IPS-15b (cell line): ENCODE measurements at regions not wholly inside any gene's neighbourhood (a gene's known extent, or its start where the extent isn't known, plus 50 kb on each side); places are given as distances from the start of the nearest gene placed in this dataset.

Experiments
- H3K27me3 ChIP-seq: one replicate; pipeline ENCODE4 v1.6.1; 2013; ENCODE audit warnings: low read length; ENCODE audit not compliant: control insufficient read depth, insufficient read depth
- H3K36me3 ChIP-seq: one replicate; pipeline ENCODE4 v1.6.1; 2013; ENCODE audit warnings: low read length; ENCODE audit not compliant: control insufficient read depth, insufficient read depth
- H3K4me1 ChIP-seq: one replicate; pipeline ENCODE4 v1.6.1; 2013; ENCODE audit warnings: mild to moderate bottlenecking, low read length; ENCODE audit not compliant: control insufficient read depth, insufficient read depth
- H3K4me3 ChIP-seq: one replicate; pipeline ENCODE4 v1.5.1; 2013; ENCODE audit warnings: low read depth, low read length
- H3K9ac ChIP-seq: one replicate; pipeline ENCODE4 v1.6.1; 2013; ENCODE audit warnings: low read depth, mild to moderate bottlenecking, low read length
- H3K9me3 ChIP-seq: one replicate; pipeline ENCODE4 v1.6.1; 2013; ENCODE audit warnings: mild to moderate bottlenecking, low read length; ENCODE audit not compliant: control insufficient read depth, insufficient read depth

- Histone ChIP-seq H3K4me3 (no peak overlapping the region), H3K9ac (no peak overlapping the region), H3K27me3 (no peaks in the 10 kb centered on the region), H3K36me3 (no peaks in the 10 kb centered on the region), H3K9me3 (no peaks in the 10 kb centered on the region), H3K4me1 (no peaks in the 10 kb centered on the region)
Measured at GRCh38 chr16:59759296-59759695, 1025.2 kb upstream of the GOT2 start.

GRCh38 chr16:59758848-59759247, 1024.7 kb upstream of the GOT2 start:
- no peaks in the 10 kb centered on the region for H3K4me1 ChIP-seq
- H3K4me3 ChIP-seq, result no peak overlapping the region
- no peaks in the 10 kb centered on the region for H3K27me3 ChIP-seq
- no peaks in the 10 kb centered on the region for H3K36me3 ChIP-seq
- H3K9me3 ChIP-seq, result no peaks in the 10 kb centered on the region
- no peak overlapping the region for H3K9ac ChIP-seq

GRCh38 chr16:59754854-59755253, 1020.7 kb upstream of the GOT2 start:
- no peak overlapping the region for H3K4me3 ChIP-seq
- no peaks in the 10 kb centered on the region for H3K27me3 ChIP-seq
- H3K4me1 ChIP-seq, result no peaks in the 10 kb centered on the region
- H3K9ac ChIP-seq, result no peak overlapping the region
- no peaks in the 10 kb centered on the region for H3K36me3 ChIP-seq
- no peaks in the 10 kb centered on the region for H3K9me3 ChIP-seq

GRCh38 chr16:59749662-59750336, 1015.7 kb upstream of the GOT2 start:
- no peaks in the 10 kb centered on the region for H3K36me3 ChIP-seq
- no peaks in the 10 kb centered on the region for H3K9me3 ChIP-seq
- H3K27me3 ChIP-seq, result no peaks in the 10 kb centered on the region
- no peaks in the 10 kb centered on the region for H3K4me1 ChIP-seq
- H3K9ac ChIP-seq, result no peak overlapping the region
- no peak overlapping the region for H3K4me3 ChIP-seq

GRCh38 chr16:59748531-59748930, 1014.4 kb upstream of the GOT2 start:
- Histone ChIP-seq H3K4me1 (no peaks in the 10 kb centered on the region), H3K27me3 (no peaks in the 10 kb centered on the region), H3K4me3 (no peak overlapping the region), H3K36me3 (no peaks in the 10 kb centered on the region), H3K9ac (no peak overlapping the region), H3K9me3 (no peaks in the 10 kb centered on the region)

GRCh38 chr16:59743504-59743903, 1009.4 kb upstream of the GOT2 start:
- Histone ChIP-seq H3K9me3 (no peaks in the 10 kb centered on the region), H3K4me1 (no peaks in the 10 kb centered on the region), H3K9ac (no peak overlapping the region), H3K27me3 (no peaks in the 10 kb centered on the region), H3K36me3 (no peaks in the 10 kb centered on the region), H3K4me3 (no peak overlapping the region)

GRCh38 chr16:59740858-59741257, 1006.7 kb upstream of the GOT2 start:
- Histone ChIP-seq H3K27me3 (no peaks in the 10 kb centered on the region), H3K36me3 (no peaks in the 10 kb centered on the region), H3K9me3 (no peaks in the 10 kb centered on the region), H3K4me3 (no peak overlapping the region), H3K9ac (no peak overlapping the region), H3K4me1 (no peaks in the 10 kb centered on the region)

- Histone ChIP-seq H3K36me3 (no peaks in the 10 kb centered on the region), H3K9me3 (no peaks in the 10 kb centered on the region), H3K4me1 (no peaks in the 10 kb centered on the region), H3K4me3 (no peak overlapping the region), H3K27me3 (no peaks in the 10 kb centered on the region), H3K9ac (no peak overlapping the region)
Measured at GRCh38 chr16:59737274-59737673, 1003.2 kb upstream of the GOT2 start.

GRCh38 chr16:59733321-59733720, 999.2 kb upstream of the GOT2 start:
- Histone ChIP-seq H3K9ac (no peak overlapping the region), H3K4me3 (no peak overlapping the region), H3K27me3 (no peaks in the 10 kb centered on the region), H3K36me3 (no peaks in the 10 kb centered on the region), H3K9me3 (no peaks in the 10 kb centered on the region), H3K4me1 (no peaks in the 10 kb centered on the region)

- H3K9me3 ChIP-seq, result no peaks in the 10 kb centered on the region
- no peak overlapping the region for H3K4me3 ChIP-seq
- H3K27me3 ChIP-seq, result no peaks in the 10 kb centered on the region
- H3K36me3 ChIP-seq, result no peaks in the 10 kb centered on the region
- no peaks in the 10 kb centered on the region for H3K4me1 ChIP-seq
- no peak overlapping the region for H3K9ac ChIP-seq
Measured at GRCh38 chr16:59729613-59730012, 995.5 kb upstream of the GOT2 start.

GRCh38 chr16:59719121-59719520, 985.0 kb upstream of the GOT2 start:
- Histone ChIP-seq H3K36me3 (no peaks in the 10 kb centered on the region), H3K4me3 (no peak overlapping the region), H3K27me3 (no peaks in the 10 kb centered on the region), H3K9me3 (no peaks in the 10 kb centered on the region), H3K4me1 (no peaks in the 10 kb centered on the region), H3K9ac (no peak overlapping the region)

- no peaks in the 10 kb centered on the region for H3K4me1 ChIP-seq
- H3K4me3 ChIP-seq, result no peak overlapping the region
- H3K9me3 ChIP-seq, result no peaks in the 10 kb centered on the region
- H3K27me3 ChIP-seq, result no peaks in the 10 kb centered on the region
- no peak overlapping the region for H3K9ac ChIP-seq
- H3K36me3 ChIP-seq, result no peaks in the 10 kb centered on the region
Measured at GRCh38 chr16:59707436-59708226, 973.5 kb upstream of the GOT2 start.
